ENCODE measurements at regions not wholly inside any gene's neighbourhood (a gene's known extent, or its start where the extent isn't known, plus 50 kb on each side); places are given as distances from the start of the nearest gene placed in this dataset.
"Not testable (repeated sequence)": the region's sequence is repeated elsewhere in the genome, so short reads cannot be mapped to it uniquely, and the experiment has no call there.

DNA sequence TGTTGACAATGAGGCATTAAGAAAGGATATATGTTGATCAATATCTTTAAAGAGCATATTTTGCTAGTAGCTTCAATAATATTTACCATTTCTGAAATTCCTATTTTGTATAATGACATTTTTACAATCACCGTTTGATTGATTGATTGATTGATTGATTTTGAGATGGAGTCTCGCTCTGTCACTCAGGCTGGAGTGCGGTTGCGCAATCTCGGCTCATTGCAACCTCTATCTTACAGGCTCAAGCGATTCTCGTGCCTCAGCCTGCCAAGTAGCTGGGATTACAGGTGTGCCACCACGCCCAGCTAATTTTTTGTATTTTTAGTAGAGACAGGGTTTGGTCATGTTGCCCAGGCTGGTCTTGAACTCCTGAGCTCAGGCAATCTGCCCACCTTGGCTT lies 150.9 kb upstream of the TEX13D start:
- not testable (repeated sequence) for H3K4me1 ChIP-seq (ENCODE audit: control insufficient read depth, insufficient read depth, low read length); DNase-seq; H3K4me3 ChIP-seq (ENCODE audit: low read length); H3K27ac ChIP-seq (ENCODE audit: low read length); H3K9me3 ChIP-seq (replicated peaks; ENCODE audit: control insufficient read depth, low read depth, low read length); H3K27me3 ChIP-seq (ENCODE audit: control insufficient read depth, insufficient read depth, low read length); H3K36me3 ChIP-seq (ENCODE audit: control insufficient read depth, insufficient read depth, low read length)
- WGBS (ENCODE audit: insufficient coverage) = no CpG with 5 or more reads among the region's 8 CpGs

DNA sequence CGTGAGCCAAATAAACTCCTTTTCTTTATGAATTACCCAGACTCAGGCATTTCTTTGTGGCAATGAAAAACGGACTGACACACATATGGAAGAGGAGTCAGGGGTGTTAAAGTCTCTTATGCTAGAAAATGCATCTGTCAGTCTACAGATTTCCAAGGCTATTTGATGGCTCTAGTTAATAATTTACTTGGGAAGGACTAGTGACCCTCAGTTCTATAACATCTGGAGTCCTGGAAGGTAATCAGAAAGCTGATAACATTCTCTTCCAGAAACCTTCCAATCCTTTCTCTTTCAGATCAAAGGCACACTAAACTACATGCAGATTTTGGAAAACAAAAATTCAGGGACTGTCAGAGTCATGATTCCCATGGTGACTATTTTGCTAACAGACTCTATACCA lies 142.0 kb upstream of the TEX13D start:
- H3K4me3 ChIP-seq (ENCODE audit: low read length) = no peak overlapping the region
- no peaks in the 10 kb centered on the region for H3K9me3 ChIP-seq (replicated peaks; ENCODE audit: control insufficient read depth, low read depth, low read length)
- peaks cover 21% of the 10 kb centered on the region for H3K4me1 ChIP-seq (ENCODE audit: control insufficient read depth, insufficient read depth, low read length)
- no peak for DNase-seq
- no CpG with 5 or more reads among the region's 2 CpGs for WGBS (ENCODE audit: insufficient coverage)
- no peaks in the 10 kb centered on the region for H3K36me3 ChIP-seq (ENCODE audit: control insufficient read depth, insufficient read depth, low read length)
- H3K27me3 ChIP-seq (ENCODE audit: control insufficient read depth, insufficient read depth, low read length) = no peaks in the 10 kb centered on the region
- H3K27ac ChIP-seq (ENCODE audit: low read length) = no peak overlapping the region

DNA sequence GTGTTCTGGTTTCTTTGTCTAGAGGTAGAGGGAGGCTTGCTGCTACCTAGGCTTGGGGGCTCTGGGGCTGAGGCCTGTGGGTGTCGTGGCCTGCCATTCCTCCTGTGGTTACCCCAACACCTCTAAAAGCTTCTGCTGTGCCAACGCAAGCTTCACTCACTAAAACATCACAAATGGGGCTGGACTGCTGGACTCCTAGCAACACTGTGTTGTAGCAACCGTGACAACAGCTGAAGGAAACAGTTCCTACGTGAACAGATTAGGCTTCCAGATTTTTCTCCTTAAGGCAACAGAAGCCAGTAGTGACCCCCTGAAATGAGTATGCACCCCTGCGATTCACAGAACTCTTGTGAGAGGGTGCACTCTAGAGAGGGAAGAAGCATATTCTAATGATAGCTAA lies 138.3 kb upstream of the TEX13D start:
- H3K4me1 ChIP-seq (ENCODE audit: control insufficient read depth, insufficient read depth, low read length) = peaks cover 31% of the 10 kb centered on the region
- DNase-seq = peak; percentile 94
- H3K36me3 ChIP-seq (ENCODE audit: control insufficient read depth, insufficient read depth, low read length) = no peaks in the 10 kb centered on the region
- no peaks in the 10 kb centered on the region for H3K27me3 ChIP-seq (ENCODE audit: control insufficient read depth, insufficient read depth, low read length)
- no peak overlapping the region for H3K4me3 ChIP-seq (ENCODE audit: low read length)
- no peaks in the 10 kb centered on the region for H3K9me3 ChIP-seq (replicated peaks; ENCODE audit: control insufficient read depth, low read depth, low read length)
- WGBS (ENCODE audit: insufficient coverage) = 36% methylated on average over 3 of the region's 5 CpGs
- peak overlapping the region; percentile 96 for H3K27ac ChIP-seq (ENCODE audit: low read length)

DNA sequence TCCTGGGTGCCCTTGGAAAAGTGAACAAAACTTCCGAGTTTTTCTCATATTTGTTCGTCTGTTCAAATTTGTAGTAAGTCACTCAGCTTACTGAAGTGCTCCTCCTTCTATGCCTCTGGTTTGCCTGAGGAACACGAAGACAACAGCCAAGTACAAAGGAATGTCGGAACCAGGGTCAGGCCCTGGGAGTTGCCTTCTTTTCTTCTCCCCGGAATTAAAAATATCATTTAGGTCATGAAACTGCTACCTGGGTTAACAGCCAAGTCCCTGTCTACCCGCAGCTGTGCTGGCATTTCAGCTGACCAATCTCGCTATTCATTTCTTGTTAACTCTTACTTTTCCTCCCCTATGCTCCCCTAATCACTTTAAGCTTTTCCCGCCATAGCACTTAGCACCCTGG lies 137.6 kb upstream of the TEX13D start:
- Histone ChIP-seq H3K9me3 (replicated peaks; ENCODE audit: control insufficient read depth, low read depth, low read length) (no peaks in the 10 kb centered on the region), H3K27ac (ENCODE audit: low read length) (peak overlapping the region; percentile 96), H3K36me3 (ENCODE audit: control insufficient read depth, insufficient read depth, low read length) (no peaks in the 10 kb centered on the region), H3K27me3 (ENCODE audit: control insufficient read depth, insufficient read depth, low read length) (no peaks in the 10 kb centered on the region), H3K4me1 (ENCODE audit: control insufficient read depth, insufficient read depth, low read length) (peaks cover 31% of the 10 kb centered on the region), H3K4me3 (ENCODE audit: low read length) (no peak overlapping the region)
- peak; percentile 79 for DNase-seq
- WGBS (ENCODE audit: insufficient coverage) = 54% methylated on average over 8 of the region's 8 CpGs

DNA sequence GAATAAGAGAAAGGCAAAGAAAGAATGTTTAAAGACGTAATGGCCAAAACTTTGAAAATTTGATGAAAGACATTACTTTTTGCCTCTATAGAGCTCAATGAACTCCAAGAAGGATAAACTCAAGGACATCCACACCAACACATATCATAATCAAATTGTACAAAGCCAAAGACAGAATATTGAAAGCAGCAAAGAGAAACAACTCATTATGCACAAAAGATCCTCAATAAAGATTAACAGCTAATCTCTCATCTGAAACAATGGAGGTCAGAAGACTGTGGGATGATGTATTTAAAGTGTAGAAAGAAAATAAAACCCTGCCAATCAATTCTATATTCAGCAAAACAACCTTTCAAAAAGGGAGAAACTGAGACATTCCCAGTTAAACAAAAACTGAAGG lies 129.1 kb upstream of the TEX13D start:
- H3K9me3 ChIP-seq (replicated peaks; ENCODE audit: control insufficient read depth, low read depth, low read length) = peaks cover 5% of the 10 kb centered on the region
- WGBS (ENCODE audit: insufficient coverage) = no CpG with 5 or more reads among the region's 1 CpG
- no peak overlapping the region for H3K27ac ChIP-seq (ENCODE audit: low read length)
- DNase-seq = no peak
- H3K4me1 ChIP-seq (ENCODE audit: control insufficient read depth, insufficient read depth, low read length) = no peaks in the 10 kb centered on the region
- H3K27me3 ChIP-seq (ENCODE audit: control insufficient read depth, insufficient read depth, low read length) = no peaks in the 10 kb centered on the region
- H3K36me3 ChIP-seq (ENCODE audit: control insufficient read depth, insufficient read depth, low read length) = no peaks in the 10 kb centered on the region
- no peak overlapping the region for H3K4me3 ChIP-seq (ENCODE audit: low read length)

DNA sequence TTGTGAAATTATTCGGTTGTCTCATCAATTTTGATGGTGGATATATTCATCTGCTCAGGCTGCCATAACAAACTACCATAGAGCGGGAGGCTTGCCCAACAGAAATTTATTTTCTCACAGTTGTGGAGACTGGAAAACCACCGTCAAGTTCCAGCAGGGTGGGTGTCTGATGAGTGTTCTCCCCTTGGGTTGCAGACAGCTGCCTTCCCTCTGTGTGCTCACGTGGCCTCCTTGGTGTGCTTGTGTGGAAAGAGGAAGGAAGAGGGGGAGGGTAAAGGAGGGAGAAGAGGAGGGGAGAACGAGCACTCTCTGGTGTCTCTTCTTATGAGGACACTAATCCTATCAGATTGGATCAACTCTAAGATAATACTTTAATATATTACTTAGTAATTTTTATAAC lies 123.8 kb upstream of the TEX13D start:
- Histone ChIP-seq H3K4me1 (ENCODE audit: control insufficient read depth, insufficient read depth, low read length) (peaks cover 2% of the 10 kb centered on the region), H3K27ac (ENCODE audit: low read length) (no peak overlapping the region), H3K4me3 (ENCODE audit: low read length) (no peak overlapping the region), H3K9me3 (replicated peaks; ENCODE audit: control insufficient read depth, low read depth, low read length) (no peaks in the 10 kb centered on the region), H3K27me3 (ENCODE audit: control insufficient read depth, insufficient read depth, low read length) (no peaks in the 10 kb centered on the region), H3K36me3 (ENCODE audit: control insufficient read depth, insufficient read depth, low read length) (no peaks in the 10 kb centered on the region)
- peak; percentile 78 for DNase-seq
- no CpG with 5 or more reads among the region's 5 CpGs for WGBS (ENCODE audit: insufficient coverage)

DNA sequence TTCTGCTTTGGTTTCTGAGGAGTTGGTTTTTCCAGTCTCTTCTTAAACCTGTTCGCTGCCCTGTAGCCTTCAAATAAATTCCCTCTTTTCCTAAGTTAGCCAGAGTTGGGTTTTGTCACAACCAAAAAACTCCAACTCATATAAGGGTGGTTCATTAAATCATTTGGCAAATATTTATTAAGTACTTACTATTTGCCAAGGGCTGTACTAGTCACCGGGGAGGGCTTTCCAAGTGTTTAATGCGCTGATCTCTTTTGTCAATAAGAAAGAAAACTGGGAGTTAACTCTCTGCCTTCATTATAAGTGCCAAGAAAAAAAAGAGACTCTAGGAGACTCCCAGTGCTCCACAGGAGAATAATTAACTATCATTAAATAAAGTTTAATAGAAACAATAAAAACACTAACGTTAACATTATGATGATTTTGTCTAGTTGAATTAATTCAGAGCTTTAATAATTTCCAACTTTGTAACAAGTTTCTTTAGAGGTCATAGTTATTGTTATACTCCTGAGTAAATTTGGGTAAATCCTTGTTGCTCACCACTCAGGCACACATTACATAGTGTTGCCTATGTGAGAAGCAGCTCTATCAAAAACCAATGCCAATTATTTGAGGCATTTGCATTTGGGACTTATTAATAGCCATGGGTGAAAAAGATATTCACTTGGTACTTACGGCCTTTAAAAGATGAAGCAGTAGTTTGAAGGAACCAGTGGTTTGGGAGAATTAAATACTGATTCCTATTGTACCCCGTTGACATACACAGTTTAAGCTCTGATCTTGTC lies 122.5 kb upstream of the TEX13D start:
- Histone ChIP-seq H3K4me3 (ENCODE audit: low read length) (no peak overlapping the region), H3K27ac (ENCODE audit: low read length) (peak overlapping the region; percentile 26), H3K27me3 (ENCODE audit: control insufficient read depth, insufficient read depth, low read length) (no peaks in the 10 kb centered on the region), H3K9me3 (replicated peaks; ENCODE audit: control insufficient read depth, low read depth, low read length) (no peaks in the 10 kb centered on the region), H3K4me1 (ENCODE audit: control insufficient read depth, insufficient read depth, low read length) (peaks cover 2% of the 10 kb centered on the region), H3K36me3 (ENCODE audit: control insufficient read depth, insufficient read depth, low read length) (no peaks in the 10 kb centered on the region)
- DNase-seq = peak; percentile 22
- no CpG with 5 or more reads among the region's 6 CpGs for WGBS (ENCODE audit: insufficient coverage)

DNA sequence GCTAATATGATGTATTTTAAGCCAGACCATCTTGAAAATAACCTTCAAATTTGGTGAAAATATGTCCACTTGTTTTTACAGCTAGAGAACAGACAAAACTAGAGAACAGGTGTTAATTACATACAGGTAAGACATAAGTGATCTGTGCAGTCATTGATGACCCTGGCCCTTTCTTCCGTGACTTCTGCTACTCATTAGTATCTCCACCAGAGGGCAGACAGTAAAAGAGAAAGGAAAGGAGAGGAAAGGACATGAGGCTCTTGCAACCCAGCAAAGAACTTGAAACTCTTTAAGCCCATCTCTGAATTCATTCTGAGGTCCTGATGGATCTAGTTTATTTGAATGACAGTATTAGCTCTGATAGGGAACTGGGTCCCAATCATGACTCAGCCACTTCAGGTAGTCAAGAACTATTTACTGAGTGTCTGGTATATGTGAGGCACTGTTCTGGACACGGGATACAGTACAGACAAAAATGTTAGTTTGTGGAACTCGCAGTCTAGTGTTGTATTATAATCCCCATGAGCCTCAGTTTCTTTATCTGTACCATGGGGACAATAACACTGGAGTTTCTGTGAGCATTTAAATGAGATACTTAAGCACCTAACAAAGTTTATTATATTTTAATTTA lies 121.0 kb upstream of the TEX13D start:
- H3K27me3 ChIP-seq (ENCODE audit: control insufficient read depth, insufficient read depth, low read length) = no peaks in the 10 kb centered on the region
- no CpG with 5 or more reads among the region's 3 CpGs for WGBS (ENCODE audit: insufficient coverage)
- no peaks in the 10 kb centered on the region for H3K9me3 ChIP-seq (replicated peaks; ENCODE audit: control insufficient read depth, low read depth, low read length)
- DNase-seq = peak; percentile 50
- no peak overlapping the region for H3K4me3 ChIP-seq (ENCODE audit: low read length)
- H3K4me1 ChIP-seq (ENCODE audit: control insufficient read depth, insufficient read depth, low read length) = peaks cover 2% of the 10 kb centered on the region
- no peaks in the 10 kb centered on the region for H3K36me3 ChIP-seq (ENCODE audit: control insufficient read depth, insufficient read depth, low read length)
- H3K27ac ChIP-seq (ENCODE audit: low read length) = no peak overlapping the region

DNA sequence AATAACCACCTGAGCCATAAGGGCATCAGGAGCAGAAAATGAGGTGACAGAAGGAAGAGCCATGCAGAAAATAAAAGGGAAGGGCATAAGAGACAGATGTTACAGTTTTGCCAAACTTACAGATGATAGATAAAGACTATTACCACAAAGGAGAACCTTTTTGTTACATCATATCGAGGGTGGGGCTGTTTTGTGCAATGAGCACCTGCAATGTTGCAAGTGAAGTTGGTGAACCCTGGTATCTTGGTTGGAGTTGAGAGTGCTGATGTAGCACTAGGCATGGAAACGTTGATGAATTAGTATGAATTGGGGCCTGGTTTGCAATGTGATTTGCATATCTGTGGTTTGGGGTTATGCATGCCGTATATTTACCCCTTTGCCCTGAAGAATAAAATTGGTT lies 119.8 kb upstream of the TEX13D start:
- WGBS (ENCODE audit: insufficient coverage) = 57% methylated on average over 3 of the region's 3 CpGs
- no peaks in the 10 kb centered on the region for H3K9me3 ChIP-seq (replicated peaks; ENCODE audit: control insufficient read depth, low read depth, low read length)

DNA sequence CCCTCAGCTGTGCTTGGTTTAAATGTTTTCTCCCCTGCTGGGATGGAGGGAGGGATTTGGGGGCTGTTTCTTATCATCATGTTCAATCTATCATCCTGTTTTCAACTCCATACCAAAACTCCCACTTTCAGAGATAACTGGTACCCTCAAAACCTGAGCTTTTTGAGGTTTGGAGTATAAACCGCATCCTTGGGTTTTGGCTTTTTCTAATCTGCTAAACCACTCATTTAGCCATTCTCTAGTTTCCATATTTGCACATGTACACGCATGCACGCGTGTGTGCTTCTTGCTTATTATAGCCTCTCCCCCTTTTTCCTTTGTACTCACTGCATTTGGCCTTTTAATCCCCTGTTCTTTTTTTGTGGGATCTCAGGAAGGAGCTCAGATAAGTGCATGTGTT lies 116.7 kb upstream of the TEX13D start:
- H3K4me1 ChIP-seq (ENCODE audit: control insufficient read depth, insufficient read depth, low read length) = peaks cover 11% of the 10 kb centered on the region

More for the DNA sequence above, 119.8 kb upstream of the TEX13D start:
- no peaks in the 10 kb centered on the region for H3K36me3 ChIP-seq (ENCODE audit: control insufficient read depth, insufficient read depth, low read length)
- H3K27ac ChIP-seq (ENCODE audit: low read length) = no peak overlapping the region
- DNase-seq = no peak
- peaks cover 11% of the 10 kb centered on the region for H3K4me1 ChIP-seq (ENCODE audit: control insufficient read depth, insufficient read depth, low read length)
- peaks cover 5% of the 10 kb centered on the region for H3K27me3 ChIP-seq (ENCODE audit: control insufficient read depth, insufficient read depth, low read length)
- no peak overlapping the region for H3K4me3 ChIP-seq (ENCODE audit: low read length)

More for the DNA sequence above, 116.7 kb upstream of the TEX13D start:
- Histone ChIP-seq H3K27me3 (ENCODE audit: control insufficient read depth, insufficient read depth, low read length) (peaks cover 5% of the 10 kb centered on the region), H3K27ac (ENCODE audit: low read length) (no peak overlapping the region), H3K9me3 (replicated peaks; ENCODE audit: control insufficient read depth, low read depth, low read length) (no peaks in the 10 kb centered on the region), H3K36me3 (ENCODE audit: control insufficient read depth, insufficient read depth, low read length) (no peaks in the 10 kb centered on the region), H3K4me3 (ENCODE audit: low read length) (no peak overlapping the region)
- WGBS (ENCODE audit: insufficient coverage) = 90% methylated on average over 2 of the region's 4 CpGs
- DNase-seq = no peak
